GM18868 (cell line): ENCODE measurements at regions not wholly inside any gene's neighbourhood (a gene's known extent, or its start where the extent isn't known, plus 50 kb on each side); places are given as distances from the start of the nearest gene placed in this dataset.

ENCODE experiments used
- ATAC-seq: cut with Tn5 transposase; IDR thresholded peaks from one replicate; pipeline ENCODE4 v1.9.1; 2021; ENCODE audit warnings: mild to moderate bottlenecking, moderate library complexity; ENCODE audit not compliant: unreplicated experiment

- ATAC-seq = no peak
These were observed 316.8 kb upstream of the CHRM2 start for GRCh38 chr7:136551618-136552017.

- no peak for ATAC-seq
These were observed 318.7 kb upstream of the CHRM2 start for GRCh38 chr7:136549756-136550155.

- ATAC-seq = no peak
These were observed 334.7 kb upstream of the CHRM2 start for GRCh38 chr7:136533732-136534131.

- no peak for ATAC-seq
These were observed 337.6 kb upstream of the CHRM2 start for GRCh38 chr7:136530831-136531230.

GRCh38 chr7:136528329-136528728 is 340.1 kb upstream of the CHRM2 start:
- ATAC-seq = no peak

- no peak for ATAC-seq
These were observed 340.9 kb upstream of the CHRM2 start for GRCh38 chr7:136527554-136527953.

- no peak for ATAC-seq
These were observed 341.9 kb upstream of the CHRM2 start for GRCh38 chr7:136526408-136527105.

GRCh38 chr7:136523571-136523970 is 344.9 kb upstream of the CHRM2 start:
- ATAC-seq = no peak

- no peak for ATAC-seq
These were observed 350.5 kb upstream of the CHRM2 start for GRCh38 chr7:136517971-136518370.

- ATAC-seq = no peak
These were observed 353.7 kb upstream of the CHRM2 start for GRCh38 chr7:136514776-136515175.

- ATAC-seq = no peak
These were observed 354.7 kb upstream of the CHRM2 start for GRCh38 chr7:136513744-136514143.

GRCh38 chr7:136509466-136509865 is 359.0 kb upstream of the CHRM2 start:
- ATAC-seq = no peak

GRCh38 chr7:136502162-136502561 is 366.3 kb upstream of the CHRM2 start:
- ATAC-seq = no peak

- no peak for ATAC-seq
These were observed 367.3 kb upstream of the CHRM2 start for GRCh38 chr7:136501151-136501550.

- no peak for ATAC-seq
These were observed 371.9 kb upstream of the CHRM2 start for GRCh38 chr7:136496551-136496950.

- ATAC-seq = no peak
These were observed 373.4 kb upstream of the CHRM2 start for GRCh38 chr7:136495081-136495480.

GRCh38 chr7:136492366-136492765 is 376.1 kb upstream of the CHRM2 start:
- no peak for ATAC-seq

- no peak for ATAC-seq
These were observed 378.6 kb upstream of the CHRM2 start for GRCh38 chr7:136489808-136490207.

- ATAC-seq = no peak
These were observed 387.6 kb upstream of the CHRM2 start for GRCh38 chr7:136480901-136481300.

GRCh38 chr7:136479922-136480321 is 388.5 kb upstream of the CHRM2 start:
- ATAC-seq = no peak

- ATAC-seq = no peak
These were observed 398.3 kb upstream of the CHRM2 start for GRCh38 chr7:136470179-136470578.

- no peak for ATAC-seq
These were observed 415.5 kb upstream of the CHRM2 start for GRCh38 chr7:136452949-136453348.

GRCh38 chr7:136446751-136447150 is 421.7 kb upstream of the CHRM2 start:
- ATAC-seq = no peak
